Inflammatory macrophage (primary cell): ENCODE measurements at regions not wholly inside any gene's neighbourhood (a gene's known extent, or its start where the extent isn't known, plus 50 kb on each side); places are given as distances from the start of the nearest gene placed in this dataset.
"Not testable (repeated sequence)": the region's sequence is repeated elsewhere in the genome, so short reads cannot be mapped to it uniquely, and the experiment has no call there.

ENCODE experiments used
- DNase-seq, 2 donors: peaks; one replicate each; pipeline ENCODE4 v3.0.0-alpha.2; 2020 to 2022

DNA sequence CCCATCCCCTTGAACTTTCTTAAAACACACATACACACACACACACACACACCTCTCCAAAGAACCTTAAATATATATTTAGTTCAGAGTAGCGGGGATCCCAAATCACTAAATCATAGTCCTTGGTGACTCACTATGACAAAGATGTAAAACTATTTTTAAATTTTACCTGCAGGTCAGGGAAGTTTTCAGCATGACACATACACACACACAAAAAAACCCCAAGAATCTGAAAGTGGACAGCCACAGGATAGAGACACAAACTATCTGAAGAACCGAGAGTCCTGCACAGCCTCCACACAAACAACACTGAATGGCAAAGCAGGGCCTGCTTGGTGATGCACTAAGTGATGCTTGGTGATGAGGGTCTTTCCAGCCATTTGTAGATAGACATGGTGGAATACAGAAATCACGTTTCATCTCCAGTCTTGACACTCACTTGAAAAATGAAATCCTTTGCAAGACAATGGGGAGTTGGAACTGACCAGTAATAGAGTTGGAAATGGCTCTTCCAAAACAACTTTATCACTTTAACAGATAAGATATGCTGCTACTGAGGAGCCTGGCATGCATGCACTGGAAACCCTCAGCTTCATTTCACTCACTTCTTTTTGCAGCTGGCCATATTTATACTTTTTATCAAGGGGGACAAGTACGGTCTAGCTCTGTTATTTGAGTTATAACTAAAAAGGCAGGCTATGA is 307.3 kb downstream of the RAPGEF2 start:
- DNase-seq: no peak

DNA sequence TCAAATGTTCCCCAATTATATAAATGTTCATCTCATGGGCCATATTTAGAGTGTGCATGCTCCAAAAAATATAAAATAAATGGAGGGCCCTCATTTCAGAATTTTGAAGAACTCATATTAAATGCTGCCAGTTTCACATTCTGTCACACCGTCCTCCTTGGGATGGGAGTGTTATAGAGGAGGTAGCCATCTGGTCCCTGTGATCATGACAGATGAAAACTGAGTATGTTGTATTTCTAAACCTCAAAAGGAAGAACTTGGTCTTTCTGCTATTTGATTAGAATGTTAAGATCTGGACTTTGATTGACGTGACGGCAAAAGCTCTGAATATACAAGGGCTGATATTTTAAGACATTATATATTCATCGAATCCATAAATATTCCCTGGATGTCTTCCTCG is 308.0 kb downstream of the RAPGEF2 start:
- DNase-seq: no peak

DNA sequence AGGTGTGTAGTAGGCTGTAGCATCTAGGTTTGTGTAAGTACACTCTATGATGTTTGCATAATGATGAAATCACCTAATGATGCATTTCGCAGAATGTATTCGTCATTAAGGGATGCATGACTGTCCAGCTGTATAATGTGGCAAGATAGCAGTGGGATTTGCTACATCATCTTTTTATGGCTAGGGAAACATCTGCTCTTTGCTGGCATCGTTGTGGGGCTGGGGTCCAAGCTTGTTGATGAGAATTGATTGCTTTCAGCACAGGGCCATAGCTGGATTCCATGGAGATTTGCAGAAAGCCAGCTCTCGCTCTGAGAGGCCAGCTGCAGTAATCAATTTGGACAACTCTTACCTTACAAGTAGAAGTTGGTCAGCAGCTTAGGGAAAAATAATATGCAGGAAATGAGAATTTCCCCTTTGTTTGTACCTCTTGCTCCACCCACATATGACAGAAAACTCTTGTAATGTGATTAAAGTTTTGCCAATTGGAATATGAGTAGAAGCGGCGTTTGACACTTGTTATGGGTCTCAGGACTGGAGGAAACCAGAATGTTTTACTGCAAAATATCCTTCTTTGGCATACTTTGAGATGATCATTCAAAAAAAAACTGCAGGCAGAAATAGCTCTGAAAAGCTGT is 310.5 kb downstream of the RAPGEF2 start:
- DNase-seq: no peak

DNA sequence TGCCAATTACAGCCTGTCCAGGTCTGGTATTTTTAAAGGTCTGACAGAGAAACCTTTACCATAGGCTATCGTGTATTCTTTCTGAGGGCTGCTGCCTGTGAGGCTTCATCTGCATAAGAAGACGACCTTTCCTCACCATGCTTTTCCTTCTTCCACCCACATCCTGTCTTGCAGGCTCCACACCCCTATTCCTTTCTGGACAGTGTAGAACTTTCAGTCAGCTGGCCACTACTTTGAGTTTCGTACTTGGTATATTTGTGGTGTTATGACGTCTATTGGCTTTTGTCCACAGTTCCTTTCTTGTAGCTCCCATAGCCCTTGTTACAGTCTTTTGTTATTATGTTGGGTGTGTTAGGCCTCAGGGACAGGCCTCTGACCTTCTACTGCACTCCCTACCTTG is 311.4 kb downstream of the RAPGEF2 start:
- DNase-seq: no peak

DNA sequence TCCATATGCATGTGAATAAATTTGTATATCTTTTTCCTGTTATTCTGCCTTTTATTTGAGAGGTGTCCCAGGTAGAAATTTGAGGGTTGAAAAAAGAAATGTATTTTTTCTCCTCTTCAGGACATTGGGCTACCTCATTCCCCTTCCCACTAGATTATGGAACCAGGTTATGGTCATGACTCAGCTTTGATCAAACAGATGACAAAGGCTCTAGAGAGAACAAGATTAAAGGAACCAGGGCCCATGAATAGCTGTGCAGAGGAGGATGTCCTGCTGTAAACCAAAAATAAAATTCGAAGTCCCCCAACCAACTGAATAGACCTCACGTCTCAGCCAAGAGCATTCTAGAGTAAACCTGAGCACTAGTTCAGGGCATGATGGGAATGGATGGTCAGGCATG is 313.2 kb downstream of the RAPGEF2 start:
- no peak for DNase-seq

DNA sequence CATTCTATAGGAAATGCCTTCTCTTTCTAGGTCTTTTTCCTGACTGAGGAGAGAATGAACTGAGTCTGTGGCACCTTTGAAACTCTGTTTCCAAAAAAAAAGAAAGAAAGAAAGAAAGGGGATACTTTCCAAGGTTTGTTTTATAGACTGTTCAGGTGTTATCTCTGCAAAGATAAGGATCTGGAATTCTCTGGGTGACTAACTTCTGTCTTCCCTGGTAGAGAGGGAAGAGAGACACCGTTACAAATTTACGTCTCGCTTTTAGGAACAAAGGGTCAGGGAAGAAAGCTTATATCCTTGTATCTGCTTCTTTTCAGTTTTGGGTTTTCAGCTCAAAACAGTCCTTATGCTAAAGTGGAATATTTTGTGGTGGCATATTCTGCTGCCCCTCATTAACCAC is 314.1 kb downstream of the RAPGEF2 start:
- no peak for DNase-seq

DNA sequence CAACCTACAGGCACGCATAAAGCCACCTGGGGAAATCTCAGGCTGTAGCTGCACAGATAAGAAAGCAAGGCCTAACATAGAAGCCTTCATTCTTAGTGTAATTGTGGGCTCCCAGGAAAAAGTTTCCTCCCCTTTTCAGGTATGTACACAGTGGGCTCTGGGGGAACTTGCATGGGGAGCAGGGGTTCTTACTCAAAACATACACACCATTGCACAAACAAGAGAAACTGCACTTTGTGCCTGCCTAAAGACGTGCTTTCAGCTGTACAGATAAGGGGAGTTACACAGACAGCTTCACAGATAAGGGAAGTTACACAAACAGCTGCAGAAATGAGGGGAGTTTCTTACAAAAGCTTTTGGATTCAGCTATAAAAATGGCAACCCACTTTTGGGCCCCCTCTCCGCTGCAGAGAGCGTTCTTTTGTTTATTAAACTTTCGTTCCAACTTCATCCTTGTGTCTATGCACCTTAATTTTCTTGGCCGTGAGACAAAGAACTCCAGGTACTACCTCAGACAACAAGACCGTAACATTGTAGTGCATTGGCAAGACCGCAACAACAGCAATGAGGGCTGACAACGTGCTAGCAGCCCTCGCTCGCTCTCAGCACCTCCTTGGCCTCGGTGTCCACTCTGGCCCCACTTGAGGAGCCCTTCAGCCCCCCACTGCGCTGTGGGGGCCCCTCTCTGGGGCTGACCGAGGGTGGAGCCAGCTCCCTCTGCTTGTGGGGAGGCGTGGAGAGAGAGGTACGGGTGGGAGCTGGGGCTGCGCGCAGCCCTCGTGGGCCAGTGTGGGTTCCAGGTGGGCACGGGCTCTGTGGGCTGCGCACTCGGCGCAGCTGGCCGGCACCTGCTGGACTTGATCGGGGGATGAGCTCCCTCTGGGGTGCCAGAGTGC is 317.5 kb downstream of the RAPGEF2 start:
- DNase-seq: no peak

DNA sequence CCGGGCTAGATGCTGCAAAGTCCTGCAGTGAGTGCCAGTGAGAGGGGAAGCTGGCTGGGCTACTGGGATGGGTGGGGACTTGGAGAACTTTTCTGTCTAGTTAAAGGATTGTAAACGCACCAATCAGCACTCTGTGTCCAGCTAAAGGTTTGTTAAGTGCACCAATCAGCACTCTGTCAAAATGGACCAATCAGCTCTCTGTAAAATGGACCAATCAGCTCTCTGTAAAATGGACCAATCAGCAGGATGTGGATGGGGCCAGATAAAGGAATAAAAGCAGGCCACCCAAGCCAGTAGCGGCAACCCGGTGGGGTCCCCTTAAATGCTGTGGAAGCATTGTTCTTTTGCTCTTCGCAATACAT is 318.2 kb downstream of the RAPGEF2 start:
- not testable (repeated sequence) for DNase-seq

DNA sequence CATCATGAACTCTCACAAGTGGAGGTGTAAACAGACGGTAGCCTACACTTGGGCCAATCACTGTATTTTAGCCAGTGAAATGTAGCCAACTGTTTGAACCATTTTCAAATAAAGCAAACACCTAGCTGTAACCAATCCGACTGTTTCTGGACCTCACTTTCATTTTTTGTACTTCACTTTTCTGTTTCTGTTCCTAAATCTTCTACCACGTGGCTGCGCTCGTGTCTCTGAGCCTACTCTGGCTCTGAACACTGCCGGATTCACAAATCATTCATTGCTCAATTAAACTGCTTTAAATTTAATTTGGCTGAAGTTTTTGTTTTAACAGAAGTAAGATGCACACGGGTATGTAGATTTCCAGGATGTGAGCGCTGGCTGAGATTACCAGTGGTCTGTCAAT is 319.1 kb downstream of the RAPGEF2 start:
- DNase-seq: peak; percentile 47 to 49

DNA sequence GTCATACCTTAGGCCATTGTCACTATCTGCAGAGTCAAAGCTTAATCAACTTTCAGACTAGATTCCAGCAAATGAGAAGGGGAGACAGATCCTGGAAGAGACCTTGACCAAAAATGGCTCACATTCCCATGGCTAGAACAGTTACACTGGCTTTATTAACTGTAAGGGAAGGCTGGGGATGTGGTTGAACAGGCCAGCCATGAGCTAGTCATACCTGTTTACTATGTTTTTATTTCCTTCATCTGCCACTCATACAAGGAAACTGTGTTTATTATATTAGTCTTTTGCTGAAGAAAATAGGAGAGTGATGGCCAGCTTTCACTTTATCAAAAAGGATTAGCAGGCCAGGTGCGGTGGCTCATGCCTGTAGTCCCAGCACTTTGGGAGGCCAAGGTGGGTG is 319.7 kb downstream of the RAPGEF2 start:
- DNase-seq: no peak

DNA sequence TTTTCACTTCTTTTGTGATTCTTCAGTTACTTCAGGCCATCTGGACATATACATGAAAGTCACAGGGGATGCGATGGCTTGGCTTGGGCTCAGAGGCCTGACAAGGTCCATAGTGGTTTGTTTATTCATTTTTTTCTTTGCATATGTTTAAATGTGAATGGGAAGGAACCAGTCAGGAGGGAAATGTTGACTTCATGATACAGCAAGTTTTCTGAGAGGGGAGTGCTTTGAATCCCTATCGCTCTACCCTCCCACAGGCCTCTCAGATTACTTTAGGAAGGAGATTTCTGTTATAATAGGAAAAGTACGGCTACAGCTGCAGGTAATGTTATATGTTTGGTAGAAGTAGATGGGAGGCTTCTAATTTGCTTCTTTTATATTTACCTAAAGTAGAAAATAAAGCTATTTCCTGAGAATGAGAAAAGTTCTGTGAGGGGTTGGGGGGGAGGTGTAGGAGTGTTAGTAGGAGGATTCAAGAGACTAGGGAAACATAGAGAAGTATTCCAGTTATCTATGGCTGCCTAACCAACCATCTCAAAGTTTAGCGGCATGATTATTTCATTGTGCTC is 322.9 kb downstream of the RAPGEF2 start:
- no peak for DNase-seq

DNA sequence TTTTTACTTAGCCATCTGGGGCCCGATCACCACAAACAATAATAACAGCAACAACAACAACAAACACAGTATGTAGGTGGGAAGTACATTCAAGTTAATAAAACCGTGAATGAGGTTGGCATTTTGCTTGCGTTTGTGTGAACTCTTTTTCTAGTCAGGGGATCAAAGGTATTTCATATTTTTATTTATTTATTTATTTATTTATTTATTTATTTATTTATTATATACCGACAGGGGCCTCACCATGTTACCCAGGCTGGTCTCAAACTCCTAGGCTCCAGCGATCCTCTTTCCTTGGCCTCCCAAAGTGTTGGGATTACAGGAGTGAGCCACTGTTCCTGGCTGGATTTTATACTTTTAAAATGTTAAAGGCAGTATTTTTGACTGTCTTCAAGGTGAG is 325.4 kb downstream of the RAPGEF2 start:
- no peak for DNase-seq

DNA sequence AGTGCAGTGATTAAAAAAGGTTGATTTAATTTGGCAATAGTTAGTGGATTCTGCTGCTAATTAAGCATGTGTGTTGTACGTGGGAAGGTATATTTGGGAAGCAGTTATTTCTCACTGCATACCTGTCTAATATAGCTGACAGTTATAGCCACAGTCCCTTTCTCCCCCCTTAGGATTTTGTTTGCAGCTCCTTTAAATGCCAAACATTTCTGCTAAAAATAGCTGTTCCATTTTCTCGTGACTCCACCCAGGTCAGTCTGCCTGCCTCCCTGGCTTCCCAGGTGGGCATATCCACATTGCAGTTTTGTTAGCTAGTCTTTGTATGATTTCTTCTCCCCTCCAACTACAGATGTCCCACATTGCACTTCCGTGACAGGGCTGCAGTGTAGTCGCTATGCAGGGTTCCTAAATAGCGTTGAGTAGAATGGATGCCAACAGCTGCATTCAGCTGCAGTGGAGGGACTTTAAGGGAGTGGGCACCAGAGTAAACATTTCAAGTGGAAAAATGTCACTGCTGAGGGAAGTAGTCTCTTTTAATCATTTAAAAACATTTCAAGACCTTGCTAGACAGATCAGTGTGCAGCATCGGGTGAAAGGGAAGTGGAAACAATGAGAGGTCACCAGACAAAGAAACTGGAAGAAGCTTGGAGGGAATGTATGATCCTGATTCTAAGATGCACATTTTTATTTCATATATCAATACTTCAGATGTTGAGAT is 326.3 kb downstream of the RAPGEF2 start:
- DNase-seq: no peak

DNA sequence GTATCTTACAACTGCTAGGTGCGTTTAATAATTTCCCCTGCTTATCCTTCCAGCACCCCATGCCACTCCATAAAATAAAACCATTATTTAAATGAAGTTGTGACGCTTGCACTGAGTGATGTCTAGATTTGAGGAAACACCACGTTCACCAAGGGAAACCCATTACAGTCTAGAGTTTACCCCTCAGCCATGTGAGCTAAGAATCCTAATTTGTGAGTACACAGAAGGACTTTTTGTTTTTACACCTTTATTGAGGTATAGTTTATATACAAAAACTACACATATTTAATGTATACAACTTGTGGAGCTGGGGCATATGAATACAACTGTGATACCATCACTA is 326.8 kb downstream of the RAPGEF2 start:
- DNase-seq: no peak

DNA sequence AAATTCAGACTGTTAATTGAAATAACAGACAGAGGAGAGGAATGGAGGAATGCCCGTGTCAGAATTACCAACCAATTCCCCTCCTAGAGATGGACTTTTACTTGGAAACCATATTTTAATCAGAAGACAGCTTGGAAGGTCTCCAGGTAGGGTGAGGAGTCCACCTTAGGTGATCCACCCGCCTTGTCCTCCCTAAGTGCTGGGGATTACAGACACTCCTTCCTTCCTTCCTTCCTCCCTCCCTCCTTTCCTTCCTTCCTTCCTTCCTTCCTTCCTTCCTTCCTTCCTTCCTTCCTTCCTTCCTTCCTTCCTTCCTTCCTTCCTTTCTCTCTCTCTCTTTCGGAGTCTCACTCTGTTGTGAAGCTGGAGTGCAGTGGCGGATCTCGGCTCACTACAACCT is 328.0 kb downstream of the RAPGEF2 start:
- no peak for DNase-seq

DNA sequence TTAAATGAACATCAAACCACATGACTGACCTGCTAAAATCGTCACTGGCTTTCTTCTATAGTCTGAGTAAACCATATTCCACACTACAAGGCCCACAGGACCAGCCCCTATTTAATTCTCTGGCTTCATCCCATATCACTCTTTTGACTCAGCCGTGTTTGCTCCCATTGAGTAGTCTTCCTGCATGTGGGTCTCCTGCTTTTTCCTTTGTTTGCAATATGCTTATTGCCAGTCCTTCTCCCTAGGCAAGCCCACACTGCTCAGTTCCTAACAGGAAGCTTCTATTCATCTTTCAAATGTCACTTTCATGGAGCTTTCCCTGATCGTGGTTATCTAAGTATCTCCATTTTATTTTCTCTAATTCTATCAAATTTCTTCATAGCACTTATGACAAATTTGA is 329.6 kb downstream of the RAPGEF2 start:
- no peak for DNase-seq

DNA sequence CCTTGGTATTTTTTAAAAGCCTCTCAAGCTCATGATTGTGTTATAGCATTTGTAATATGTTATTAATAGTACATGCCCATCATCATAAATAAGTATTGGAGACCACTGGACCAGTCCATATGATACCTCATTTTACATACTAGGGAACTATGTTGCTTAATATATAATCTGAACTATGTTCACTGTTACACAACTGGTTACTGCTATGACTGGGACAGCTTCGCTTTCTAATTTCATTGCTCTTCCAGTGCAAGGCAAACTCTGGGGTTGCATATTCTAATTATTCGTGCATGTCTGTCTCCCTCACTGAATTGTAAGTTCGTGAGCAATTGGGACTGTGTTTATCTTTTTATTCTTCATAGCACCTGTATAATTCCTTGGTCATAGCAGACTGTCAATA is 330.5 kb downstream of the RAPGEF2 start:
- no peak for DNase-seq

DNA sequence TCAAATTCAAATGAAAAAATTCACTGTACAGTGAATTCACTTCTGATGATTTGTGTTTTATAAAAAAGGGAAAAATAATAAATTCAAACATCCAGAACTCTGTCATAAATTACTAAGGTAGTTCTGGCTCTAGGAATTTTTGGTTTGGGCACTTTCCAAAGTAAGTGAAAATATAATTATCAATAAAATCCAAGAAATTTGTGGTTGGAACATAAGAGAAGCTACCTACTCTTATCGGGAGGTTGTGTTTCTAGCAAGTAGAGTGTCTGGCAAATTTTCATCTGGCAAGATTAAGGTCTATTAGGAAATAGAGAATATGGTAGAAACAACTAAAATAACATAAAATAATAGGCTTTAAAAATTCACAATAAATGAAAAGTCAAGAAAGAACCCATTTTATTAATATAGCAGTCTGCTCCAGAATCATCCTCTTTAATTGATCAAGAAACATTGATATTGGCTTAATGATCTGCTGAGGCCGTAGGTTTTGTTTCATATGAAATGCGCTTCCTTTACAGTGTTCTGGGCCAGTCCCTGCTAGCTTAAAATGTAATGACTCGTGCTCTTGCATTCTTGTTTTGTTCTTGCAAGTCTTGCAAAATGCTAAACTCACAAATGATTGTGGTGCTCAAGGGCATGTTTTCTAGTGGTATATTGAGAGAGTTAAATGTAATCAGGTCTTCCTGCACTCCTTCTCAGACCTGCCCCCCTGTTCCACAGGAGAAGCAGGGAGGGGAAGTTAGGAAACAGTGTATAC is 331.4 kb downstream of the RAPGEF2 start:
- no peak for DNase-seq

DNA sequence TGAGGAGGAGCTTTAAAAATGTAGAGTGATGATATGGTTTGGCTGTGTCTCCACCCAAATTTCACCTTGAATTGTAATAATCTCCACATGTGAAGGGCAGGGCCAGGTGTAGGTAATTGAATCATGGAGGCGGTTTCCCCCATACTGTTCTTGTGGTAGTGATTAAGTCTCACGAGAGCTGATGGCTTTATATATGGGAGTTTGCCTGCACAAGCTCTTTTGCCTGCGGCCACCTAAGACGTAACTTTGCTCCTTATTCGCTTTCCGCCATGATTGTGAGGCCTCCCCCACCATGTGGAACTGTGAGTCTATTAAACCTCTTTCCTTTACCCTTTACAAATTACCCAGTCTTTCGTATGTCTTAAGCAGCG is 332.0 kb downstream of the RAPGEF2 start:
- DNase-seq: no peak

DNA sequence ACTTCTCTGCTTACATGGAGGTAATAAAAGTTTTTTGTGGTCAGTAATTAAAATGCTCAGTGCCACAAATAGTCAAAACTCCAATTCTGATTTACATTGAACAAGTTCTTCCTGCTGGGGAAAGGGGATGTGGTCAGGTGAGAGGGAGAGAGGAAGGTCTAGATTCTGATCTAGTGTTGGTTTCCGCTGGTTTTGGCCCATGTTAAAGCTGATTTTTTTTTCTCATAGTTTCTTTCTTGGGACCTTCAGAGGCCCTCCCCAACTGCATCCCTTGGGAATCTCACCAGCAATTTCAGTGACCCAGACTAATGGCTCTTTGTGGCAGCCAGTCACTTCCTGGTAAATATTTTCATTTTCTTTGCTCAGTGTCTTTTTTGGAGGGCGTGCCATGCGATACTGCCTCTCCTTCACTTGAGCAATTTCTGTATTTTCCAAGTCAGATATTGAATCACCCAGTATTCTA is 332.7 kb downstream of the RAPGEF2 start:
- no peak for DNase-seq

DNA sequence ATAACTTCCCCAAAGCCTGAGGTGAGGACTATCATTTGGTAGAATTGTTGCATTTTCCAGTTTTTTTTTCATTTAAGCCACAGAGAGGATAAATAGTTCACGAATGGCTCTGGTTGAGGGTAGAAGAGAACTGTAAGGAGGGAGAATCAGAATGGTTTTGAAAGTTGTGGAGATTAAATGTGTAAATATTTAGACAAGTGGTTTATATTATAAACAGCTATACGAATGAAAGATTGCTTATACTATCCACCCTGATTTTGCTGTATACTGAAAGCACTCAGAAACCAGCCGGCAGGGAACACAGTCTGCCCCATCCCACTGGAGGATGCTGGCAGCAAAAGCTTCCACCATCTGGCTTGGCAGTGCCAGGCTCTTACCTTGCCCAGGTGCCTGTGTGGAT is 341.1 kb downstream of the RAPGEF2 start:
- no peak for DNase-seq

DNA sequence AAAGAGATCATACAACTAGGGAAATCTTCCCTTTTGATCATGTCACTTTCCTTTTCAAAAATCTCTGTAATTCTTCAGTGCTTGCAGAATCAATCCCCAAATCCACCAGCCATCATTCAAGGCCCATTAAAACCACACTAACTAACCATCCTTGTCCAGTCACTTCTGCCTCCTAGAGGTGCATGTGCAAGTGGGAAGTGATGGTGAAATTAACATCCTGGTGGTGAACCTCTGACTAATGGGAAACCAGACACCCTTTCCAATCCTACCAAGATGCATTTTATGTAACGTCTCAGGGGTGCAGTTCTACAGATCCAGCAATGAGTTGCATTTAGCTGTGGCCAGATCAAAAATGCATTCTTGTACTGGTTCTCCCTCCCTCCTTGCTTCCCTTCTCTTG is 341.8 kb downstream of the RAPGEF2 start:
- peak in 1 of 2 donors; percentile 10 for DNase-seq
